H1 (cell line): ENCODE measurements at regions not wholly inside any gene's neighbourhood (a gene's known extent, or its start where the extent isn't known, plus 50 kb on each side); places are given as distances from the start of the nearest gene placed in this dataset.

Experiments used
- CTCF ChIA-PET: fragments of 300-600 bp; sonication (Branson Sonifier 250); formaldehyde crosslinking; loops from one replicate; lab custom pipeline; 2021; ENCODE audit not compliant: partially characterized antibody; lab: Charles Lee
- POLR2A ChIA-PET: fragments of 300-600 bp; sonication (Branson Sonifier 250); formaldehyde crosslinking; loops from one replicate; lab custom pipeline; 2021; ENCODE audit warnings: inconsistent platforms; ENCODE audit not compliant: partially characterized antibody; lab: Charles Lee
- DNase-seq, 2 experiments: peaks; one replicate each; pipeline versions ENCODE4 v3.0.0 to v3.0.0-alpha.2; 2010 to 2022; ENCODE audit warnings: low spot score in 2 of 2, low read depth in 1 of 2, mixed read lengths in 1 of 2
- FAIRE-seq: peaks from 2 replicates; lab custom pipeline; 2011; peaks lifted over from hg19 to GRCh38; lab: Jason Lieb, UNC
- H2AFZ ChIP-seq: 2 replicates; pipeline ENCODE4 v1.8.1; 2012; ENCODE audit warnings: low read length, inconsistent platforms
- H2AK5ac ChIP-seq: 2 replicates; pipeline ENCODE4 v1.6.1; 2013; ENCODE audit warnings: low read depth, low read length
- H2BK120ac ChIP-seq: replicated peaks from 2 replicates; pipeline ENCODE3; 2013; ENCODE audit warnings: low read depth, low read length, inconsistent platforms
- H2BK12ac ChIP-seq: 2 replicates; pipeline ENCODE4 v1.6.1; 2013; ENCODE audit warnings: low read depth, low read length
- H2BK15ac ChIP-seq: 2 replicates; pipeline ENCODE4 v1.6.1; 2013; ENCODE audit warnings: low read length
- H2BK20ac ChIP-seq: 2 replicates; pipeline ENCODE4 v1.6.1; 2013; ENCODE audit warnings: low read length
- H2BK5ac ChIP-seq: 2 replicates; pipeline ENCODE4 v1.6.1; 2013; ENCODE audit warnings: low read depth, low read length
- H3K14ac ChIP-seq: 2 replicates; pipeline ENCODE4 v1.6.1; 2013; ENCODE audit warnings: inconsistent platforms; ENCODE audit not compliant: insufficient read length
- H3K18ac ChIP-seq: 2 replicates; pipeline ENCODE4 v1.6.1; 2013; ENCODE audit warnings: low read length; ENCODE audit errors: extremely low read depth
- H3K23ac ChIP-seq: 2 replicates; pipeline ENCODE4 v1.6.1; 2013; ENCODE audit warnings: inconsistent platforms; ENCODE audit not compliant: insufficient read length
- H3K23me2 ChIP-seq: 2 replicates; pipeline ENCODE4 v1.6.1; 2013; ENCODE audit warnings: low read depth, low read length
- H3K27ac ChIP-seq: 2 replicates; pipeline ENCODE4 v1.6.1; 2011; ENCODE audit warnings: low read depth, low read length, inconsistent platforms
- H3K27me3 ChIP-seq, 4 experiments: replicated peaks in 1 of 4; 1 replicate in 1 of 4; 2 replicates in 3 of 4; pipeline versions ENCODE4 v1.6.1 to v1.8.1; 2011 to 2013; ENCODE audit warnings: low read length in 3 of 4, mild to moderate bottlenecking in 3 of 4, inconsistent platforms in 2 of 4, mixed read lengths in 2 of 4, moderate library complexity in 1 of 4; ENCODE audit not compliant: control insufficient read depth in 3 of 4, insufficient read depth in 3 of 4; ENCODE audit errors: extremely low read depth in 1 of 4
- H3K36me3 ChIP-seq, 4 experiments: 2 replicates each; pipeline versions ENCODE4 v1.6.1 to v1.8.1; 2011 to 2013; ENCODE audit warnings: mild to moderate bottlenecking in 4 of 4, low read length in 3 of 4, moderate library complexity in 2 of 4, control low read depth in 1 of 4, inconsistent platforms in 1 of 4; ENCODE audit not compliant: insufficient read depth in 4 of 4, control insufficient read depth in 2 of 4
- H3K4ac ChIP-seq: replicated peaks from 2 replicates; pipeline ENCODE3; 2013; ENCODE audit warnings: low read length, low read depth, mixed read lengths, inconsistent platforms; ENCODE audit not compliant: insufficient read length
- H3K4me1 ChIP-seq, 4 experiments: replicated peaks in 1 of 4; 1 replicate in 1 of 4; 2 replicates in 3 of 4; pipeline versions ENCODE4 v1.6.1 to v1.8.1; 2011 to 2013; ENCODE audit warnings: low read length in 3 of 4, inconsistent platforms in 2 of 4, mixed read lengths in 1 of 4; ENCODE audit not compliant: insufficient read depth in 4 of 4, control insufficient read depth in 3 of 4
- H3K4me2 ChIP-seq, 2 experiments: 2 replicates each; pipeline versions ENCODE4 v1.6.1 to v1.8.1; 2011 to 2013; ENCODE audit warnings: low read depth in 2 of 2, low read length in 2 of 2, control low read depth in 1 of 2, inconsistent platforms in 1 of 2, mild to moderate bottlenecking in 1 of 2; ENCODE audit not compliant: insufficient read depth in 1 of 2
- H3K4me3 ChIP-seq, 4 experiments: fragments of 200-600, 300-600 bp in 1 of 4; sonication (generic), shearing (Covaris generic), sonication (Bioruptor Twin) in 1 of 4; 2 replicates each; pipeline versions ENCODE4 v1.5.1 to v1.8.1; 2011 to 2016; ENCODE audit warnings: low read length in 4 of 4, low read depth in 3 of 4, control low read depth in 2 of 4, inconsistent platforms in 2 of 4, mild to moderate bottlenecking in 2 of 4, mixed read lengths in 1 of 4, moderate library complexity in 1 of 4; ENCODE audit not compliant: insufficient read depth in 2 of 4; ENCODE audit errors: extremely low read depth in 1 of 4
- H3K56ac ChIP-seq: replicated peaks from 2 replicates; pipeline ENCODE3; 2013; ENCODE audit warnings: low read depth, mild to moderate bottlenecking, mixed read lengths, low read length, inconsistent platforms; ENCODE audit not compliant: insufficient read length
- H3K79me1 ChIP-seq: 2 replicates; pipeline ENCODE4 v1.6.1; 2013; ENCODE audit warnings: low read depth, low read length, control low read depth
- H3K79me2 ChIP-seq, 2 experiments: 2 replicates each; pipeline versions ENCODE4 v1.6.1 to v1.8.1; 2012 to 2013; ENCODE audit warnings: low read length in 2 of 2, mild to moderate bottlenecking in 2 of 2, inconsistent platforms in 1 of 2; ENCODE audit not compliant: insufficient read depth in 2 of 2, control insufficient read depth in 1 of 2
- H3K9ac ChIP-seq, 4 experiments: replicated peaks in 1 of 4; 1 replicate in 1 of 4; 2 replicates in 3 of 4; pipeline versions ENCODE4 v1.6.1 to v1.8.1; 2011 to 2013; ENCODE audit warnings: low read depth in 3 of 4, low read length in 3 of 4, control low read depth in 2 of 4, mild to moderate bottlenecking in 2 of 4, moderate library complexity in 2 of 4, inconsistent platforms in 1 of 4; ENCODE audit errors: extremely low read depth in 1 of 4
- H3K9me3 ChIP-seq, 2 experiments: 2 replicates each; pipeline versions ENCODE4 v1.6.1 to v1.8.1; 2012 to 2013; ENCODE audit warnings: mild to moderate bottlenecking in 2 of 2, moderate library complexity in 2 of 2, control low read depth in 1 of 2, inconsistent platforms in 1 of 2, low read depth in 1 of 2, low read length in 1 of 2, mixed read lengths in 1 of 2; ENCODE audit not compliant: insufficient read depth in 2 of 2
- H4K20me1 ChIP-seq, 2 experiments: replicated peaks in 1 of 2; 2 replicates each; pipeline versions ENCODE3 to v1.8.1; 2011 to 2013; ENCODE audit warnings: inconsistent platforms in 2 of 2, low read length in 2 of 2, mild to moderate bottlenecking in 1 of 2; ENCODE audit not compliant: insufficient read depth in 2 of 2, control insufficient read depth in 1 of 2
- H4K5ac ChIP-seq: 2 replicates; pipeline ENCODE4 v1.6.1; 2013; ENCODE audit warnings: low read length, low read depth, mixed read lengths, inconsistent platforms; ENCODE audit not compliant: insufficient read length
- H4K8ac ChIP-seq: 2 replicates; pipeline ENCODE4 v1.8.0; 2013; ENCODE audit warnings: mild to moderate bottlenecking, moderate library complexity, low read length, inconsistent platforms; ENCODE audit not compliant: insufficient read depth; ENCODE audit errors: extremely low read depth
- H4K91ac ChIP-seq: replicated peaks from 2 replicates; pipeline ENCODE3; 2013; ENCODE audit warnings: low read length, mixed read lengths, inconsistent platforms; ENCODE audit not compliant: insufficient read length
- CEBPB ChIP-seq: IDR thresholded peaks from 2 replicates; pipeline ENCODE4 v1.6.1; 2012; ENCODE audit warnings: low read depth, low read length
- CTCF ChIP-seq, 3 experiments: IDR thresholded peaks; 1 replicate in 2 of 3; 2 replicates in 1 of 3; pipeline versions ENCODE4 v1.5.1 to v1.6.1; 2011; ENCODE audit warnings: low read length in 3 of 3, mild to moderate bottlenecking in 3 of 3, inconsistent platforms in 2 of 3, low read depth in 1 of 3, moderate library complexity in 1 of 3; ENCODE audit not compliant: insufficient read depth in 1 of 3; ENCODE audit errors: control extremely low read depth in 1 of 3
- E2F6 ChIP-seq: IDR thresholded peaks from 2 replicates; pipeline ENCODE4 v1.6.1; 2012; ENCODE audit warnings: inconsistent platforms
- GABPA ChIP-seq: IDR thresholded peaks from 2 replicates; pipeline ENCODE4 v1.6.1; 2011; ENCODE audit warnings: mild to moderate bottlenecking, low read length, moderate library complexity, borderline replicate concordance; ENCODE audit not compliant: insufficient read depth
- GTF2F1 ChIP-seq: IDR thresholded peaks from 2 replicates; pipeline ENCODE4 v1.6.1; 2012; ENCODE audit warnings: low read depth, low read length, improper control_type of control experiment, borderline replicate concordance
- JUN ChIP-seq: IDR thresholded peaks from 2 replicates; pipeline ENCODE4 v1.6.1; 2011; ENCODE audit warnings: low read depth, mild to moderate bottlenecking, improper control_type of control experiment, low read length
- KDM5A ChIP-seq: fragments of 200-600 bp; IDR thresholded peaks from 2 replicates; pipeline ENCODE4 v1.7.1; 2012; ENCODE audit warnings: mild to moderate bottlenecking, low read length, inconsistent platforms, mixed read lengths
- PHF8 ChIP-seq: fragments of 200-600 bp; sonication (generic); conservative IDR thresholded peaks from 2 replicates; pipeline ENCODE4 v1.7.1; 2012; ENCODE audit warnings: low read depth, mild to moderate bottlenecking, inconsistent platforms, low read length, moderate library complexity
- POU5F1 ChIP-seq: IDR thresholded peaks from 2 replicates; pipeline ENCODE4 v1.6.1; 2011; ENCODE audit warnings: low read depth, mild to moderate bottlenecking, low read length, moderate library complexity
- RBBP5 ChIP-seq: IDR thresholded peaks from 2 replicates; pipeline ENCODE4 v1.7.1; 2012; ENCODE audit warnings: low read depth, mild to moderate bottlenecking, inconsistent platforms, low read length, moderate library complexity, borderline replicate concordance
- TAF1 ChIP-seq: IDR thresholded peaks from 2 replicates; pipeline ENCODE4 v1.6.1; 2011; ENCODE audit warnings: mild to moderate bottlenecking, low read depth, low read length
- TEAD4 ChIP-seq: IDR thresholded peaks from 2 replicates; pipeline ENCODE4 v1.6.1; 2012; ENCODE audit warnings: low read depth, low read length, inconsistent platforms, mixed read lengths
- WGBS, 2 experiments: shearing (Covaris generic) in 1 of 2; methylation state at CpG; one replicate each; pipeline versions ENCODE4 v1.1.6 to v1.1.7; 2013 to 2015; ENCODE audit warnings: low lambda C conversion rate in 2 of 2, mixed read lengths in 2 of 2, inconsistent platforms in 1 of 2, low coverage in 1 of 2, missing lambda C conversion rate in 1 of 2; ENCODE audit not compliant: insufficient replicate concordance in 2 of 2, insufficient coverage in 1 of 2, insufficient read length in 1 of 2; ENCODE audit errors: extremely low coverage in 1 of 2, missing lambda C conversion rate in 1 of 2; 5-methylcytosine and 5-hydroxymethylcytosine counted together

GRCh38 chr16:59993101-59993500 is 1259.0 kb upstream of the GOT2 start:
- no peaks in the 10 kb centered on the region for H4K20me1 ChIP-seq
- H2BK15ac ChIP-seq = no peak overlapping the region
- no peaks in the 10 kb centered on the region for H3K79me2 ChIP-seq
- no peak overlapping the region for H4K5ac ChIP-seq
- no peak overlapping the region for H3K9ac ChIP-seq
- H3K23ac ChIP-seq = no peak overlapping the region
- H3K27ac ChIP-seq = no peak overlapping the region
- no peaks in the 10 kb centered on the region; the same call in 1 of the 2 replicates for H3K23me2 ChIP-seq
- H3K4me3 ChIP-seq = no peak overlapping the region
- CTCF ChIA-PET = interaction anchor here (1.4 kb wide), 1 partner anchor 183 kb away, joined by 3 read pairs; no protein-coding TSS in a partner anchor
- no peak overlapping the region for H3K18ac ChIP-seq
- H3K79me1 ChIP-seq = no peaks in the 10 kb centered on the region
- H3K56ac ChIP-seq = no peak overlapping the region
- POLR2A ChIA-PET = no interaction called here
- H3K4me2 ChIP-seq = no peak overlapping the region
- H3K27me3 ChIP-seq = no peaks in the 10 kb centered on the region
- no peaks in the 10 kb centered on the region for H3K4me1 ChIP-seq
- H2BK12ac ChIP-seq = no peak overlapping the region
- H2BK120ac ChIP-seq = no peak overlapping the region
- H3K36me3 ChIP-seq = no peaks in the 10 kb centered on the region
- H2BK20ac ChIP-seq = no peak overlapping the region
- FAIRE-seq (no peak), DNase-seq (no peak)
- no peak overlapping the region for H2AFZ ChIP-seq
- H3K9me3 ChIP-seq = peaks cover 0 to 4% of the 10 kb centered on the region in 2 experiments; a peak in 1 of 4 replicates
- H4K91ac ChIP-seq = no peak overlapping the region
- no peak overlapping the region for H3K14ac ChIP-seq
- no peak overlapping the region for H2AK5ac ChIP-seq
- WGBS, 2 experiments = 72% methylated on average over 10 of the region's 10 CpGs; no CpG with 5 or more reads in 1 of the 2 experiments
- TF ChIP-seq CEBPB (no peak), E2F6 (no peak), GABPA (no peak), JUN (no peak), GTF2F1 (no peak), TEAD4 (no peak), PHF8 (no peak), TAF1 (no peak), RBBP5 (no peak), KDM5A (no peak), POU5F1 (no peak), CTCF (IDR thresholded peaks at IDR 0.05; ENCODE audit: control extremely low read depth in 1 of 3, insufficient read depth in 1 of 3, low read depth in 1 of 3, low read length in 3 of 3) (no peak)
- TF ChIP-seq, all 59 proteins: peak for 0
- no peak overlapping the region for H4K8ac ChIP-seq
- no peak overlapping the region for H3K4ac ChIP-seq
- H2BK5ac ChIP-seq = no peak overlapping the region
